HepG2 (cell line): ENCODE measurements at regions not wholly inside any gene's neighbourhood (a gene's known extent, or its start where the extent isn't known, plus 50 kb on each side); places are given as distances from the start of the nearest gene placed in this dataset.

Experiments
- ATAC-seq: fragments of 200-7000 bp; cut with Tn5 transposase; 3 replicates; pipeline ENCODE4 v1.9.1; 2020; ENCODE audit warnings: mild to moderate bottlenecking, moderate library complexity
- BruUV-seq: library from RNA; stranded (reverse); fragments of 400-500 nt; replicated peaks from 2 replicates; lab custom pipeline; 2021; lab: Mats Ljungman, UMichigan
- CTCF ChIA-PET: fragments of 300-600 bp; formaldehyde crosslinking; extraction: SDS; loops from one replicate; lab custom pipeline; 2021; ENCODE audit warnings: low total read pairs, inconsistent platforms, low intra/inter-chr PET ratio; lab: Yijun Ruan, JAX
- POLR2A ChIA-PET: fragments of 350-600 bp; sonication (Branson Sonifier 250); formaldehyde crosslinking; loops from one replicate; lab custom pipeline; 2020; ENCODE audit warnings: antibody characterized with exemption, inconsistent platforms; lab: Yijun Ruan, JAX
- DNase-seq: peaks from one replicate; pipeline ENCODE4 v3.0.0-alpha.2; 2015; ENCODE audit warnings: low spot score
- FAIRE-seq: peaks from 3 replicates; lab custom pipeline; 2011; peaks lifted over from hg19 to GRCh38; lab: Jason Lieb, UNC
- H2AFZ ChIP-seq: one replicate; pipeline ENCODE4 v1.6.1; 2011; ENCODE audit warnings: low read length, inconsistent platforms
- H3K27ac ChIP-seq: fragments of 300-600 bp; 3 replicates; pipeline ENCODE4 v1.8.0; 2011; ENCODE audit warnings: mixed run types, mild to moderate bottlenecking, mixed read lengths, low read length, inconsistent platforms; ENCODE audit not compliant: insufficient read depth; ENCODE audit errors: extremely low read length
- H3K27me3 ChIP-seq, 2 experiments: fragments of 200-600 bp in 1 of 2; 2 replicates in 1 of 2; 3 replicates in 1 of 2; pipeline versions ENCODE4 v1.6.0 to v1.8.0; 2011; ENCODE audit warnings: low read length in 2 of 2, mild to moderate bottlenecking in 2 of 2, moderate library complexity in 2 of 2, inconsistent platforms in 1 of 2; ENCODE audit not compliant: insufficient read depth in 2 of 2, control insufficient read depth in 1 of 2
- H3K36me3 ChIP-seq, 2 experiments: fragments of 200-600 bp in 1 of 2; replicated peaks in 1 of 2; 2 replicates in 1 of 2; 3 replicates in 1 of 2; pipeline versions ENCODE4 v1.5.1 to v1.8.0; 2011; ENCODE audit warnings: low read length in 2 of 2, inconsistent platforms in 1 of 2; ENCODE audit not compliant: insufficient read depth in 2 of 2, control insufficient read depth in 1 of 2
- H3K4me1 ChIP-seq: 2 replicates; pipeline ENCODE4 v1.5.1; 2012; ENCODE audit warnings: low read length, inconsistent platforms; ENCODE audit not compliant: insufficient read depth
- H3K4me2 ChIP-seq: 2 replicates; pipeline ENCODE4 v1.6.0; 2011; ENCODE audit warnings: low read depth, low read length, inconsistent platforms
- H3K4me3 ChIP-seq, 3 experiments: fragments of 200-600 bp in 1 of 3; sonication (generic), shearing (Covaris generic) in 1 of 3; replicated peaks in 1 of 3; 2 replicates each; pipeline ENCODE4 v1.5.1; 2011 to 2016; ENCODE audit warnings: low read length in 3 of 3, inconsistent platforms in 2 of 3, low read depth in 2 of 3, mild to moderate bottlenecking in 2 of 3, control low read depth in 1 of 3, mixed read lengths in 1 of 3; ENCODE audit not compliant: insufficient read depth in 1 of 3
- H3K79me2 ChIP-seq: one replicate; pipeline ENCODE4 v1.6.1; 2011; ENCODE audit warnings: low read length, inconsistent platforms; ENCODE audit not compliant: insufficient read depth
- H3K9ac ChIP-seq: 2 replicates; pipeline ENCODE4 v1.6.0; 2011; ENCODE audit warnings: mild to moderate bottlenecking, low read depth, low read length, inconsistent platforms; ENCODE audit not compliant: insufficient read depth
- H3K9me3 ChIP-seq: 2 replicates; pipeline ENCODE4 v1.5.1; 2012; ENCODE audit warnings: mild to moderate bottlenecking, low read length
- H4K20me1 ChIP-seq: 2 replicates; pipeline ENCODE4 v1.6.0; 2011; ENCODE audit warnings: inconsistent platforms, mild to moderate bottlenecking, low read length, moderate library complexity; ENCODE audit not compliant: insufficient read depth
- ATRX ChIP-seq: sonication (generic); formaldehyde crosslinking; IDR thresholded peaks from 2 replicates; pipeline ENCODE4 v1.4.0; 2020; ENCODE audit warnings: missing genetic modification reagents, borderline replicate concordance
- GTF2F1 ChIP-seq: fragments of 150-350 bp; IDR thresholded peaks from 2 replicates; pipeline ENCODE4 v1.6.1; 2014; ENCODE audit warnings: low read length
- PHF5A ChIP-seq: IDR thresholded peaks from one replicate; pipeline ENCODE4 v1.6.1; 2018; ENCODE audit warnings: low read depth, missing genetic modification reagents; ENCODE audit not compliant: unreplicated experiment
- TGIF2 ChIP-seq: IDR thresholded peaks from 2 replicates; pipeline ENCODE4 v1.6.1; 2016; ENCODE audit warnings: control low read depth, missing compliant biosample characterization
- ZNF253 ChIP-seq: sonication (generic); formaldehyde crosslinking; IDR thresholded peaks from 2 replicates; pipeline ENCODE4 v1.8.0; 2022; ENCODE audit warnings: mild to moderate bottlenecking, missing genetic modification reagents, borderline replicate concordance
- ZNF777 ChIP-seq: sonication (generic); formaldehyde crosslinking; IDR thresholded peaks from 2 replicates; pipeline ENCODE4 v1.4.0; 2020; ENCODE audit warnings: missing genetic modification reagents
- WGBS: methylation state at CpG from one replicate; pipeline ENCODE4 v1.1.6; 2017; ENCODE audit warnings: low lambda C conversion rate; 5-methylcytosine and 5-hydroxymethylcytosine counted together
- in situ Hi-C: cut with HindIII; loops from 2 replicates; pipeline ENCODE4 v1.10.0; 2017; ENCODE audit warnings: low pct_unique_long_range_greater_than_20kb; ENCODE audit not compliant: extremely low pct_ligation_motif_present
- intact Hi-C: fragments of 100-400 bp; cut with micrococcal nuclease; formaldehyde crosslinking; loops from one replicate; pipeline ENCODE4 v1.10.0; 2022; ENCODE audit not compliant: unreplicated experiment
- TF ChIP-seq, protein P1 (sequence below): sonication (generic); formaldehyde crosslinking; IDR thresholded peaks from 2 replicates; pipeline ENCODE4 v1.5.0; 2020; ENCODE audit warnings: missing genetic modification reagents
- TF ChIP-seq, protein P2 (sequence below): sonication (generic); formaldehyde crosslinking; IDR thresholded peaks from 2 replicates; pipeline ENCODE4 v1.4.0; 2020; ENCODE audit warnings: missing genetic modification reagents, borderline replicate concordance

- in situ Hi-C loops (no loop called here), intact Hi-C loops (no loop called here)
- no TSS peak for BruUV-seq
- Histone ChIP-seq H3K9me3 (peaks cover 10% of the 10 kb centered on the region; the same call in 1 of the 2 replicates), H3K4me1 (no peaks in the 10 kb centered on the region), H3K27ac (no peak overlapping the region), H3K79me2 (no peaks in the 10 kb centered on the region), H3K9ac (no peak overlapping the region), H2AFZ (no peak overlapping the region), H3K4me2 (no peak overlapping the region), H4K20me1 (no peaks in the 10 kb centered on the region), H3K4me3 (no peak overlapping the region), H3K36me3 (no peaks in the 10 kb centered on the region), H3K27me3 (no peaks in the 10 kb centered on the region)
- 0% methylated on average over 1 of the region's 1 CpG for whole genome bisulfite sequencing
- ATAC-seq = no peak
- POLR2A ChIA-PET = no interaction called here
- no peak for DNase-seq
- no peak for FAIRE-seq
- TF ChIP-seq ATRX (CRISPR knock-in tag) = no peak
- TF ChIP-seq ZNF253 (CRISPR knock-in tag) = no peak
- TF ChIP-seq, protein P1, sequence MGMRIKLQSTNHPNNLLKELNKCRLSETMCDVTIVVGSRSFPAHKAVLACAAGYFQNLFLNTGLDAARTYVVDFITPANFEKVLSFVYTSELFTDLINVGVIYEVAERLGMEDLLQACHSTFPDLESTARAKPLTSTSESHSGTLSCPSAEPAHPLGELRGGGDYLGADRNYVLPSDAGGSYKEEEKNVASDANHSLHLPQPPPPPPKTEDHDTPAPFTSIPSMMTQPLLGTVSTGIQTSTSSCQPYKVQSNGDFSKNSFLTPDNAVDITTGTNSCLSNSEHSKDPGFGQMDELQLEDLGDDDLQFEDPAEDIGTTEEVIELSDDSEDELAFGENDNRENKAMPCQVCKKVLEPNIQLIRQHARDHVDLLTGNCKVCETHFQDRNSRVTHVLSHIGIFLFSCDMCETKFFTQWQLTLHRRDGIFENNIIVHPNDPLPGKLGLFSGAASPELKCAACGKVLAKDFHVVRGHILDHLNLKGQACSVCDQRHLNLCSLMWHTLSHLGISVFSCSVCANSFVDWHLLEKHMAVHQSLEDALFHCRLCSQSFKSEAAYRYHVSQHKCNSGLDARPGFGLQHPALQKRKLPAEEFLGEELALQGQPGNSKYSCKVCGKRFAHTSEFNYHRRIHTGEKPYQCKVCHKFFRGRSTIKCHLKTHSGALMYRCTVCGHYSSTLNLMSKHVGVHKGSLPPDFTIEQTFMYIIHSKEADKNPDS (CRISPR knock-in tag) = no peak
- TF ChIP-seq, protein P2, sequence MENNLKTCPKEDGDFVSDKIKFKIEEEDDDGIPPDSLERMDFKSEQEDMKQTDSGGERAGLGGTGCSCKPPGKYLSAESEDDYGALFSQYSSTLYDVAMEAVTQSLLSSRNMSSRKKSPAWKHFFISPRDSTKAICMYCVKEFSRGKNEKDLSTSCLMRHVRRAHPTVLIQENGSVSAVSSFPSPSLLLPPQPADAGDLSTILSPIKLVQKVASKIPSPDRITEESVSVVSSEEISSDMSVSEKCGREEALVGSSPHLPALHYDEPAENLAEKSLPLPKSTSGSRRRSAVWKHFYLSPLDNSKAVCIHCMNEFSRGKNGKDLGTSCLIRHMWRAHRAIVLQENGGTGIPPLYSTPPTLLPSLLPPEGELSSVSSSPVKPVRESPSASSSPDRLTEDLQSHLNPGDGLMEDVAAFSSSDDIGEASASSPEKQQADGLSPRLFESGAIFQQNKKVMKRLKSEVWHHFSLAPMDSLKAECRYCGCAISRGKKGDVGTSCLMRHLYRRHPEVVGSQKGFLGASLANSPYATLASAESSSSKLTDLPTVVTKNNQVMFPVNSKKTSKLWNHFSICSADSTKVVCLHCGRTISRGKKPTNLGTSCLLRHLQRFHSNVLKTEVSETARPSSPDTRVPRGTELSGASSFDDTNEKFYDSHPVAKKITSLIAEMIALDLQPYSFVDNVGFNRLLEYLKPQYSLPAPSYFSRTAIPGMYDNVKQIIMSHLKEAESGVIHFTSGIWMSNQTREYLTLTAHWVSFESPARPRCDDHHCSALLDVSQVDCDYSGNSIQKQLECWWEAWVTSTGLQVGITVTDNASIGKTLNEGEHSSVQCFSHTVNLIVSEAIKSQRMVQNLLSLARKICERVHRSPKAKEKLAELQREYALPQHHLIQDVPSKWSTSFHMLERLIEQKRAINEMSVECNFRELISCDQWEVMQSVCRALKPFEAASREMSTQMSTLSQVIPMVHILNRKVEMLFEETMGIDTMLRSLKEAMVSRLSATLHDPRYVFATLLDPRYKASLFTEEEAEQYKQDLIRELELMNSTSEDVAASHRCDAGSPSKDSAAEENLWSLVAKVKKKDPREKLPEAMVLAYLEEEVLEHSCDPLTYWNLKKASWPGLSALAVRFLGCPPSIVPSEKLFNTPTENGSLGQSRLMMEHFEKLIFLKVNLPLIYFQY (CRISPR knock-in tag) = no peak
- TF ChIP-seq GTF2F1 = no peak
- TF ChIP-seq TGIF2 (CRISPR knock-in tag) = no peak
- no peak for TF ChIP-seq PHF5A (CRISPR knock-in tag)
- no peak for TF ChIP-seq ZNF777
- TF ChIP-seq, all 625 proteins: peak for 0
- CTCF ChIA-PET = no interaction called here
Measured at GRCh38 chr10:8477300-8477699, 422.8 kb downstream of the GATA3 start.
